GM21619 (cell line): ENCODE measurements at regions not wholly inside any gene's neighbourhood (a gene's known extent, or its start where the extent isn't known, plus 50 kb on each side); places are given as distances from the start of the nearest gene placed in this dataset.
"Not testable (repeated sequence)": the region's sequence is repeated elsewhere in the genome, so short reads cannot be mapped to it uniquely, and the experiment has no call there.

ENCODE experiments used
- ATAC-seq: cut with Tn5 transposase; IDR thresholded peaks from one replicate; pipeline ENCODE4 v1.9.1; 2021; ENCODE audit not compliant: unreplicated experiment

DNA sequence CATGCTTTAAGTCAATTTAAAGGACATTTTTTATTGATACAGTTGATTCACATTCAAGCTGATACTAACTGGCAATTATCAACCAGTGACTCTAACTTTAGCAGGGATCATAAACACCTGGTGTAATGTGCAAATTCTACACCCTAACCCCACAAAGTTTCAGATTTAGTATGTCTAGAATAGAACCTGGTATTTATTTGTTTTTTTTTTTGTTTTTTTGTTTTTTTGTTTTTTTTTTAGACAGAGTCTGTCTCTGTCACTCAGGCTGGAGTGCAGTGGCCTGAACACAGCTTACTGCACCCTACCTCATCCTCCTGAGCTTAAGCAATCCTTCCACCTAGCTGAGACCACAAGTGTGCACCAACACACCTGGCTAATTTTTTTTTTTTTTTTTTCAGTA lies 311.2 kb upstream of the SEMA6A start:
- peak; percentile 73 for ATAC-seq

DNA sequence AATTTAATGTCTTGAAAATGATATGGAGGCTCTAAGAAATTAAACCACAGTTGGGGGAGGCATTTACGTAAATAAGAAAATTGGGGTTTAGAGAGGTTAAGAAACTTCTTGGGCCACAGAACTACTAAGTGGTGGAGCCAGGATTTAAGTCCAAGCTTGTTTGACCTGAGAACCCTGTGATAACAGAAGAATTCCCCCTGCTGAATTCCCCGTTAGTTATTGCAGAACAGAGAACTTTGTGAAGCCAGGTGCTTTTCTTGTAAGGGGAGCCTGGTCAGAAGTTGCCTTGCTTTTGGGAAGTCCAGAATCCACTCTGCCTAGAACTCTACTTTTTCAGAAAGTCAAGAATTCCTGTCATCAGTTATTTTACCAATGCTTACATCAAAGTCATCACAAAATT lies 309.3 kb upstream of the SEMA6A start:
- no peak for ATAC-seq

DNA sequence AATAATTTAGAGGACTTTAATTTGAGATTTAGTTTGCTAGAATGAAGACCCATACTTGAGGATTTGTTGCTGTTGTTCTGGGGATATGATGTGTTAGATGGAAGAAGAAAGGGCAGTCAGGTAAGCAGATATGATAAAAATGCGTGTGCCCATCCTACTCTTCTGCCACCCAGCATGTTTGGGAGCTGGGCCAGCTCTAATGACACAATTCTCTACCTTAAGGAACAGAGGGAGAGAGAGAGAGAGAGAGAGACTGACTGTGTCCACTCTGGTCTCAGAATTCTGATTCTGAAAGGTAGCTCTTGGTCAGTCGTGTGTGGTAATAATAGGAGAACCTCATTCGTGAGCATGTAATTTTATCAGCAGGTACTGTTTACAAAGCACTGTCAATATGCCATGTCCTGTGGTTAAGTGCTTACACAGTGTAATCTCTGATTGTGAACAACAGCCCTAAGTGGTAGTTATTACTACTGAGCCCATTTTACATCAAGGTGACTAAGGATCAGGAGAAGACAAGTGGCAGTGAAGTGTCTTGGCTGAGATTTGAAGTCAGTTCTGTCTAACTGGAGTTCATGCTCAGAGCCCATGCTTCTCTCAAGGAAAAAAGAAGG lies 307.4 kb upstream of the SEMA6A start:
- ATAC-seq = no peak

DNA sequence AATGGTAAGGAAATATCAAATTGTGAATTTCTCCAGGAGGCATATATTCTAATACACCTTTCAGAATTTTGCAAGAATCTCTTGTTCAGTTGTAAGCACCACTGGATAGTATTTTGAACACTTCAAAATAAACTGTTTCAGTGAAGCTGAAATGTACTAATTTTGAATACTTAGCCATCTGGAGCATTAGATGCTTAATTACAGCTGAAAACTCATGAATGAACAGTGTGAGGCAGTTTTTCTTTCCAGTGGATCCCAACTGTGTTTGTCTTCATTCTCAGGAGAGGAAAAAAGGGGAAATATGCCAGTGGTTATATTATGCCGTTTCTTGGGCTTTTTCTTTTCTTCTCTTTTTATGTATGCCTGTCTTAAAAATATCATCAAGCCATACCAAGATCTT lies 306.0 kb upstream of the SEMA6A start:
- no peak for ATAC-seq

DNA sequence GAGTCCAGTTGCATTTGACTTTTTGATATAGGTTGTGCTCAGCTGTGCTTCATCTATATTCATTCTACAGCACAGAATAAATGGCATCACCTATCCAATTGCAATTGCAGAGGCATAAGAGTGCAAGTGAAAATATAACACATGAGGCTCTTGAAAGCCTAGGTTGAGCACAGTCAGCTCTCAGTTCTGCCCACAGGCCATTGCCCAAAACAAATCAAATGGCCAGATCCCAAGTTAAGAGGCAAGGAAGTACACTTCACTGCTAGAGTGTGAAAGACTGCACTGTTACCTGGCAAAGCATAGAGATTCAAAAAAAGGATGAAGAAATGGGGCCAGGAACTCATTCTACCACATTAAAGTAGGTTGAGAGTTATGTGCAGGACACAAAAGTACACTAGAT lies 305.5 kb upstream of the SEMA6A start:
- ATAC-seq = peak; percentile 45

DNA sequence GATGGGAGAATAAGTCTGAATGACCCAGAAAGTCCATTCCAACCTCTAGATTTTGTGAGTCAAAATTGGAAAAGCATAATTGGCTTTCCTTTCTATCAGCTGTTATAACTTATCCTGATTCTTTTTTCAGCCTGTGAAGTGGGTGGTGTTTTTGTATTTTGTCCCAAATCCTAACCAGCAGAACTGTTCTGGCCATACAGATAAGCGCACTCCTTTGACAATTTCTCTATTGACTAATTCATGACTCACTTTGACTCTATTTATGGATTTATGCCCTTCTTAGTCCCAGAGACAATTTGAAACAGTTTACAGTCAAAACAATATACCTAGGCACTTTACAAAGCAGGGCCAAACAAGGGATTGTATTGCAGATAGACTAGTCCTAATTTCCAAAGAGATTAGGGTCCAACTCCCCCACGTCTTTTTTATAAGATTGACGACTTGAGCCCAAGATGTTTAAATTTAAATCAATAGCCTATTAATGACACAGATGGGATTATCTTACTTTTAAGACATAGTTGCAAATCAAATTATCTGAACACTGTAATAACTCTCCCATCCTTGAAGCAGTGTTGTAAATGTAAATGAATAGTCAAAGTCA lies 301.7 kb upstream of the SEMA6A start:
- ATAC-seq = no peak

DNA sequence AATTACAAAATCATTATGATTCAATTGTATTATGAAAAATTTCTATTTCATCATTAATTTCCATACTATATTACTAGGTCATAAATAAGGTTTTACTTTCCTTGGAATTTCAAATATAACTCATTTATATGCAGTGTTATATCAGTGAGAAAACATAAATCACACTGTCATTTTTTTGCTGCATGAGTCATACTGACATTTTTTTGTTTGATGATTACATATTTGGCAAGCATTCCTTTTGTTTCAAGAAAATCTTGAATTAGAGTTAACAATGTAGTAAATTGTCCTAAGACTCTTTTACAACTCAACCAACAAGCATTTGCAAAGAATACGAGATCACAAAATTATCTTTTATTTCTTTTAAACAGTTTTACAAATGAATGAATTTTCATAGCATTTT lies 298.4 kb upstream of the SEMA6A start:
- ATAC-seq = no peak

DNA sequence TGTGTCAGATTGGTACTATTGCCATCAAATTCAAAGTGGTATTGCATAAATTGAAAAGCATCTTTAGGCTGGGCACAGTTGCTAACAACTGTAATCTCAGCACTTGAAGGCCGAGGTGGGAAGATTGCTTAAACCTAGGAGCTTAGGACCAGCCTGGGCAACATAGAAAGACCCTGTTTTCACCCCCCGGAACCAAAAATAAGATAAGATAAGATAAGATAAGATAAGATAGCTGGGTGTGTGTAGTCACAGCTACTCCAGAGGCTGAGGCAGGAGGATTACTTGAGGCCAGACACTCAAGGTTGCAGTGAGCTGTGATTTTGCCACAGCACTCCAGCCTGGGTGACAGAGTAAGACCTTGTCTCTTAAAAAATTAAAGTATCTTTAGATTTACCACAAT lies 297.9 kb upstream of the SEMA6A start:
- no peak for ATAC-seq

DNA sequence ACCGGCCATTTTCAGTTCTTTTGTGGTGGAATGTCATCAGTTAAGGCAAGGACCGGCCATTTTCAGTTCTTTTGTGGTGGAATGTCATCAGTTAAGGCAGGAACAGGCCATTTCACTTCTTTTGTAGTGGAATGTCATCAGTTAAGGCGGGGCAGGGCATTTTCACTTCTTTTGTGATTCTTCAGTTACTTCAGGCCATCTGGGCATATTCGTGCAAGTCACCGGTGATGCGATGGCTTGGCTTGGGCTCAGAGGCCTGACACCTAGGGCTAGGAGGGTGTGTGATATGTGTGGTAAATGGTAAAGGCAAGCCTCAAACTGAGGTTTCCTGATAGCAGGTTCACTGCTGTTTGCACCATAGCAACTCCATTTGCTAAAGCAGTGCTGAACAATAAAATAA lies 293.2 kb upstream of the SEMA6A start:
- not testable (repeated sequence) for ATAC-seq

DNA sequence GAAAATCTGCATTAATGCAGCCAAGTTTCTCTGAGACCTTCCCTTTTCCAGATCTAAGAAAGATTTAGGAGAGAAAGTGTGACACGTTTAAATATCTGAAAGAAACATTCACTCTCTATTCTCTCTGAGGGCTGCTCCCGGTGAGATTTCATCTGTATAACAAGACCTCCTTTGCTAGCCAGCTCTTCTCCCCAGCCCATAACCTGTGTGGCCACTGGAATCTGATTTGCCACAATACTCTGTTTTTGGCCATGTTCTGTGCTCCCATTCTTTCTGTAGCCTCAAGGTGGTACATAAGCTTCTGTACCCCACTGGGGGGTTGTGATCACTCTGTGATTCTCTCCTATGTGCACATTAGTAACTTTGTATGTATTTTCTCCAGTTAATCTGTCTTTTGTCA lies 291.0 kb upstream of the SEMA6A start:
- ATAC-seq = no peak

DNA sequence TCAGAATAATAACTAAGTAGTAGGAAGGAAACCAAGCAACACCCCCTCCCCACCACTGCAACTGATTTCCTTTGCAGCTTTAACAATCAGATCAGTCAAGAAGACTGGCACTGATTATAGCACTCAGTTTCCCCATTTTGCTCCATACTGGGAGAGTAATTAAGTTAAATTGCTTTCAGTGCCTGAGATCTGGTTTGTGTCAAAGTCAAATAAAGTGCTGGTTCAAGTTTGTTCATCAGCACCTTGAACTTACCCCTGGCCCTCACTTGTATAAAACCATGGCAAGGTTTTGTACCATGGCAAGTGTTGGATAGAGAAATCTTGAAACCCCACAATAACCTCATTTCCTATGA lies 290.2 kb upstream of the SEMA6A start:
- ATAC-seq = no peak

DNA sequence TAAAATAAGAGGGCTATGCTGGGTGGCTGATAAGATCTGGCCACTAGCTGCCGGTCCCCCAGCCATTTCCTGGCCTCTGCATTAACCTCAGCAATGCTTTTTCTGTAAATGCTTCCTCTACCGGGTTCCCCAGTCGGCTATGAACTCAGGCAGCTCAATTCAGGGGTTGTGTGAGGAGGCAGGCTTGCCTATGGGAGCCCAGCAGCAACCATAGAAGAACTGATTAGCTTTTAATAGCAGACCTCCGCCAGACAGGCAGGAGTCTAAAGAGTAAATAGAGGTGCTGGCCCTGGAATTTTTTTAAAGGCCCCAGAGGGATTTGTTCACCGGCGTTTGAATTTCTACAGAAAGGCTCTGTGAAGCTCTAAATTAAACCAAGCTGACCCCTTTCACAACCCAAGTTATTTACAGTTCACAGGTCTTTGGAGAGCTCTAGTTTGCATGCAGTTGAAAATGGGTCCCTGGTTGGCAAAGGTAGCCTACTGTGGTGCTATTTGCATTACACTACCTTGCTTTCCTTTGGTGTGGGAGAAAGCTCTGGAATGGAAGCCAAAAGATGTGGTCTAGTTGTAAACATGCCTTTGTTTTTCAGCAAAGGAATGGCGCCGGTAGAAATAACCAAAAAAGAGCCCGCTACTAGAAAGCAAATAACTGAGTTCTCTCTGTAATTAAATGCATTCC lies 289.7 kb upstream of the SEMA6A start:
- ATAC-seq = no peak

DNA sequence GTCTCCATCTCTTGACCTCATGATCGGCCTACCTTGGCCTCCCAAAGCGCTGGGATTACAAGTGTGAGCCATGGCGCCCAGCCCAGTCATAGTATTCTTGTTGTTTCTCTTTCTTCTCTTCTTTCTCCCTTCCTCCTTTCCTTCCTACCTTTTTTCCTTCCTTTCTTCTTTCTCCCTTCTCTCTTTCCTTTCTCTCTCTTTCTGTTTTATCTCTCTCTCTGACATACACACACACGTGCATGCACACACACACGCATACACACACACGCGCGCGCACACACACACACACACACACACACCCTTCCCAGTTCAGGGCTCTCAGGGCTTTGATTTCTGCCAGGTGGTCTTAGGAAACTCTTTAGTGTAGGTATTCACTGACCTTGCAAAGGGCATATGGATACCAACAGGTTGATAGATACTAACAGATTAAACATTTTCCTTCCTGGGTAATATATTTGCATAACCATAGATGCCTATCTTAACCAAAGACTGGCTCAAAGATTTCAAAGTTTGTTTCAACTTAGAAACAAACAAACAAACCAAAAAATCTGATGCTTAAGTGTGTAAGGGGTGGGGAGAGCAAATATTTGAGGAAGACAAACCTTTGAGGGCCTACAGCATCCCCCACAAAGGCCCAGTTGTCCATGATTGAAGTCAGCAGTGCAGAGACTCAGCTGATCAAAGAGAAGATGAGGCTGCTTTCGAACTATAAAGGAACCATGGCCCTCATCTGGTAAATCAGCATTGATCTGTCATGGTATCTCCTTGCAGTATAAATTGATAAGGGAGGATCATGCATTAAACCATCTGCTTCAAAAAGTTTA lies 288.2 kb upstream of the SEMA6A start:
- no peak for ATAC-seq

DNA sequence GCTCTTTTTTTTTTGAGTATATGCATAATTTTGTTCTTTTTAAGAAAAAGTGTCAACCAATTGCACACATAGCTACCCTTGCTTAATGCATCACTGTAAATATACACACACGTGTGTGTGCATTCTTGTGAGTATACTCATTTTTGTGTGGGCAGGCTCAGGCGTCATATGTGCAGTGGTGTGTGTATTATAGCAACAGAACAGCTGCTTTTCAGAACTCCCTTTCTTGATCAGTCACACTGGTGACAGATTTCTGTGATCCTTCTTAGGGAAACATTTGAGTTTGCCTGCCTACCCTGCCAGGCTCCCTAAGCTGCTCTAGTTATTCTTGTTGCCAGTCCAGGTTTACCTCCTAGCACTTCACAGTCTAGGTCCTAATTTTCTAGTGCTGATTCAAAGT lies 287.0 kb upstream of the SEMA6A start:
- no peak for ATAC-seq

DNA sequence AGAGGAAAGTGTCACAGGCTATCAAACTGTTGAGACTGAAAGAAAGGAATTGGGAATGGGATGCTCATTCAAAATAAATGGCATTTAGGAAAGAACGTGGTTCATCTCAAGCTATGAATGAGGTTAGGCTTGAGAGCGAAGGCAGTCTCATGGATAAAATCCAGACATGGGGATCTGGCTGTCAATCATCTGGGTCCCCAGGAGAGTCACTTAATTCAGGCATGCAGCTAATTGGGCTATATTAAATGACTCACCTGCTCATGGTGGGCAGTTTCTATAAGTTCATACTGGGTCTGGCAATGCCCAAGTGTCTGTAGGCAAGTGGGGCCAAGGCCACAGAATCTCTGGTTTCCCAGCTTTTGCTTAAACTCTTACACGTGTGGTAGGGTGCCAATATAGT lies 286.5 kb upstream of the SEMA6A start:
- no peak for ATAC-seq

DNA sequence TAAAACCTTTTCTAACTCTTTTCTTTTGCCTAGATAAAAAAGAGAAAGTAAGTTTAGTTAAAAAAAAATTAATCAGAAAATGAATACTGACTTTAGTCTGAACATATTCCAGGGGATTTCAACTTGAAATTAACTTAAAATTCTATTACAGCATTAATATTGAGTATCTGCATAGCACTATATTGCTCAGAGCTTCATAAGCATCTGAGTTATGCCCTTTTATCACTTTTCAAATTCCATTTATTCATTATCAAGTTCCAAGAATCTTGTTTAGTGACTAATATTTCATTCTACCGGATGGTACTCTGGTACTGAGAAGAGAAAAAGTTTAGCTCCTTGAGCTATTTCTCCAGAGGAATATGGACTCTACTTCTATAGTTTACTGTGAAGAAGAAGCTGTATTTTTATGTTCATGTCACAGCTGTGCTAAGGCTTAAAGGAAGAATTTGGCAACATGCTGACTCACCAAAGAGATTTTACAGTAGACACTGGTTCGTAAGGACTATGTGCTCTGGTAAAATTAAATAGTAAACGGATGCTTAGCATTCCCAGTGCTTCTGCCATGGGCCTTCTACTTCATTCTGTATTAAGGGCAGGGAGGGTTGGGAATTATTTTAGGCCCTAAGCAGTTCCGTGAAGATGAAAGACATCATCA lies 285.2 kb upstream of the SEMA6A start:
- no peak for ATAC-seq

DNA sequence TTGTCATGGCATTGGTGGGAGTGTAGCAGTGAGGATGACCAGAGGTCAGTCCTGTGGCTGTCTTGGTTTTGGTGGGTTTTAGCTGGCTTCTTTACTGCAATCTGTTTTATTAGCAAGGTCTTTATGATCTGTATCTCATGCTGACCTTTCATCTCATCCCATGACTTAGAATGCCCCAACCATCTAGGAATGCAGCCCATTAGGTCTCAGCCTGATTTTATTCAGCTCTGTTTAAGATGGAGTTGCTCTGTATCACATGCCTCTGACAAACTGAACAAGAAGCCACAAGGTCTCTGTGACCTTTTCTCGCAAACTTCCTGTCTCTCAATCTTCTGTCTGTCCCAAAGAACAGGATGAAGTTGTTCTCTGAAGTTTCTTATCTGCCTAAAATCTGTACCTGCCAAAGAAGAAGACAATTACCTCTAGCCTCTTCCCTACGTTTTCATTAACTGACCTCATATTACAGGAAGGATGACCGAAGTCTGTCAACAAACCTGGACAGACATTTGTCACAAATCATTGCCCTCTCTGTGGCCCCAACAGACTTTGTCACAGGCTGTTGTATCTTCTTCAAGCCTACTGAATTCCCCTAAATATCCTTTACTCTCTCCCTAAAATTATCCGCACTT lies 284.2 kb upstream of the SEMA6A start:
- ATAC-seq = no peak

DNA sequence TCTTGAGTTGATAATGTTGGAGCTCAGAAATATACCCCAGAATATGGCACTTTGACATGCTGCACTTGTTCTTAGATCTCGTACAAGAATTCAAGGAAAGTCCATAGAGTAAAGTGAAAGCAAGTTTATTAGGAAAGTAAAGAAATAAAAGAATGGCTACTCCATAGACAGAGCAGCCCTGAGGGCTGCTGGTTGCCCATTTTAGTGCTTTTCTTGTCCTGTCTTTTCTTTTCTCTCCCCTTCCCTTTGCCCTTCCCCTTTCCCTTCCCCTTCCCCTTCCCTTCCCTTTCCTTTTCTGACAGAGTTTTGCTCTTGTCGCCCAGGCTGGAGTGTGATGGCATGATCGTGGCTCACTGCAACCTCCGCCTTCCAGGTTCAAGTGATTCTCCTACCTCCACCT lies 283.4 kb upstream of the SEMA6A start:
- ATAC-seq = not testable (repeated sequence)

DNA sequence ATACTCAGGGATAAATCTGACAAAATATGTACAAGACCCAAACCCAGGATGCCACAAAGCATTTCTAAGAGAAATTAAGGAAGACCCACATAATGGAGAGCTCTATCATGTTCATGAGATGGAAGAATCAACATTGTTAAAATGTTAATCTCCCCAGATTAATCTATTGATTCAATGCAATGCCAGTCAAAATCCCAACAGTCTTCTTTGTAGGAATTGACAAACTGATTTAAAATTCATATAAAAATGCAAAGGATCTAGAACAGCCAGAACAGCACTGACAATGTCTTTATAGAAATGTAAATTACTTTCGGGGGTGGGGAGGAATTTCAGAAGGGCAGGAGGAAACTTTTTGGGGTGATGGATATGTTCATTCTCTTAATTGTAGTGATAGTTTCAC lies 281.6 kb upstream of the SEMA6A start:
- ATAC-seq = no peak

DNA sequence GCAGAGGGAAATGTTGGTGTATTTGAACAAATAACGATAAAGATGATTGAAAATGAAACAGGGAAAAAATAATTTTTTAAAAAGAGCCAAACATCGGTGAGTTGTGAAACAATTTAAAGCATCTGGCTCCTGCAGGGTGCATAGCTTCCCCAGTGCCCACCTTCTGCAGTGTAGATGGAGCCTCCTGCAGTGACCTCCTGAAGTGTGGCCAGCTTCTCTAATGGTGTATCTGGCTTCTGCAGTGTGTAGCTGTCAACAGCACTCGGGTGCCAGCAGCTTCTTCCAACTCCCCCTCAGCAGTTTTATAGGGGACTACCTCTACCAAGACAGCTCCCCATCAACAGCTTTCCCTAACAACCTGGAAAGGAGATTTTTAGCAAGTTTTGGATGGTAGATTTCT lies 279.4 kb upstream of the SEMA6A start:
- no peak for ATAC-seq

DNA sequence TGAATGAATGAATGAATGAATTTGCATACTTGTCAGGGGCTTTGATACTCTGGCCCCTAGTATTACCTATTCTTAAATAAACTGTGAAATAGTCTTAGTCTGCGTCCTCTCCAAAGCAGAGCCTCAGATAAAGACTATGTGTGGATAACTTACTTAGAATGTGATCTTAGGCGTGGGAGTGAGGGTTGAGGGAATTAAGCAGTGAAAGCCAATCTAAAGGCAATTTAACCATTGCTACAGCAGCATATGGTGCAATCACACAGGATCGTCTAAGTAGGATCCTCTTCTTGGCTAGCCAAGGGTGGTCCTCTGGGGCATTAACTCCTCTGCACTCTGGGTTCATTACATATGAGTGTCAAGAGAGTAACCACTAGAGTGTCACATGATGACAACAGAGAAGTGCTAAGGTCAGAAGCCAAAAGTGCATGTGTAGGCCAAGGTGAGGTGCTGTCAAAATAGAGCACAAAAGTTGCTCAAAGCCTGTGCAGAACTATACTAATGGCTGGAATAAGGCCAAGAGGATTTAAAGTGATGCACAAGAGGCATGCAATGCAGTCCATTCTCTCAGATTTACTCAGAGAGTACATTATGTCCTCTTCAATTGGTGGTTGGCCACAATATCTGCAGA lies 274.4 kb upstream of the SEMA6A start:
- no peak for ATAC-seq
